ENCODE measurements at regions not wholly inside any gene's neighbourhood (a gene's known extent, or its start where the extent isn't known, plus 50 kb on each side); places are given as distances from the start of the nearest gene placed in this dataset.

DNA sequence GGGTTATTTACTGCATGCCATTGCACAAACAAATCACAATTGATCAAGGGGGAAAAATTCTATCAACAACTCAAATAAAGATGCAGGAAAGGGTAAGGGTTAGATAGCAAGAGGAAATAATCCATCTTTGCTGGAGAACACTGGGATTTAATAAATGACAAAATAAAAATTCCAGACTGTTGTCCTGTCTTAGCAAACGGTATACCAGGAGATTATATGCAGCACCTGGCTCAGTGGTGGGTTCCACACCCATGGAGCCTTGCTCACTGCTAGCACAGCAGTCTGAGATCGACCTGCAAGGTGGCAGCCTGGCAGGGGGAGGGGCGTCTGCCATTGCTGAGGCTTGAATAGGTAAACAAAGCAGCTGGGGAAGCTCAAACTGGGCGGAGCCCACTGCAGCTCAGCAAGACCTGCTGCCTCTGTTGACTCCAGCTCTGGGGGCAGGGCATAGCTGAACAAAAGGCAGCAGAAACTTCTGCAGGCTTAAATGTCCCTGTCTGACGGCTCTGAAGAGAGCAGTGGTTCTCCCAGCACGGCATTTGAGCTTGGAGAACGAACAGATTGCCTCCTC is 296.5 kb upstream of the THSD7B start:
- DNase-seq (ENCODE audit: low read depth in 2 of 2), result no peak

DNA sequence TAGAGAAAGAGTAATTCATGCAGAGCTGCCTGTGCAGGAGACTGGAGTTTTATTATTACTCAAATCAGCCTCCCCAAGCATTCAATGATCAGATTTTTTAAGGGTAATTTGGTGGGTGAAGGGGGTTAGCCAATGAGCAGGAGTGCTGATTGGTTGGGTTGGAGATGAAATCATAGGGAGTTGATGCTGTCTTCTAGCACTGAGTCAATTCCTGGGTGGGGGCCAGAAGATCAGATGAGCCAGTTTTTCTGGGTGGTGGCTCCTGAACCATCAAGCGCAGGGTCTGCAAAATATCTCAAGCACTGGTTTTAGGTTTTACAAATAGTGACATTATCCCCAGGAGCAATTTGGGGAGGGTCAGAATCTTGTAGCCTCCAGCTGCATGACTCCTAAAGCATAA is 312.8 kb upstream of the THSD7B start:
- no peak for DNase-seq (ENCODE audit: low read depth in 2 of 2)

DNA sequence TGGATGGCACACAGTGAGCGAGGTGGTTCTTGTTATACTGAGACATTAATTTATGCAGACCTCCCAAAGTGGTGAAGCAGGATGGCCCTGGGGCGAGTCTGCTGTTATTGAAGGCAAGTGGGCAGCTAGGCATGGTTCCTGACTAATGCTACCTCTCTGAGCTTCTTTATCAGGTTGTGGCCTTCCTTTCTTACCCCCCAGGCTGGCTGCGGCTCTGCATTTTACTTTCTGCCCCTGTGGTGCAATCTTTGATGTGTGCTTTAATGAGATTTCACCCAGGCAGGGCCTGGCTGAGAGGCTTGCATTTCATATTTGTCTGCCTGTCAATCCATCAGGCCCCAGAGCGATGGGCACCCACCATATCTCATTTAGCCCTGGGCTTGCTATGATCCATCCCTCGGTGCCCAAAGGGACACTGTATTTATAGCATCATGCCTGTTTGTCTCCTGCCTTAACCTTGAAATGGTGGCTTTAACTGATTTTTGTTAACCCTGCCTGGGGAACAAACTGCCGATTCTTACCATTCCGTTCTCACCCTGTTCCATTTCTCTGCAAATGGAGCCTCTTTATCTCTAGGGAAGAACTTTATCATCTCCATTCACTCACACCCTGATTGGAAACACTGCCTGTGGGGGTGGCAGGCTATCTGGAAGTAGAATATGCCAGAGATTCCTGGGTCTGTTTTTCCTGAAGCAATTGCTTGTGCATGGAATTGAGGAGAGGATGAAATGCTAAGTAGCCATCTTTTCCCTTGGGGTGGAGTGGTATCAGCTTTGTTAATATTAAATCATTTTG is 316.2 kb upstream of the THSD7B start:
- no peak for DNase-seq (ENCODE audit: low read depth in 2 of 2)

DNA sequence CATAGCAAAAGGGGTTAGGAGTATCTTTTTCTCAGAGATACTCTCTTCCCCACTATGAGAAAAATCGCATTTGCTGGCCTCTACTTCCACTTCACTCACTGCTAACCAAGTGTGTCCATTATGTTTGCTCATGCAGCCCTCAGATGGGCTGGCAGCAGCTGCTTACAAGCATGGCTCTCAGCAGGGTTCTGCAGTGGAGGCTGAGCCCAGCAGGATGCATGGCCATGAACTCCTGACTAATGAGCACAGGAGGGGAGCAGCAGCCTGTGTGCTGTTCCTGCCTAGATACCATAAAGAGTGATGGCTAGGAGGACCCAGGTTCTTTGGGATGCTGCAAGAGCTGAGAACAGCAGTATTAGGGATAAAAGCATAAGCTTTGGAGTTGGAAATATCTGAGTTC is 316.9 kb upstream of the THSD7B start:
- DNase-seq (ENCODE audit: low read depth in 2 of 2), result no peak

DNA sequence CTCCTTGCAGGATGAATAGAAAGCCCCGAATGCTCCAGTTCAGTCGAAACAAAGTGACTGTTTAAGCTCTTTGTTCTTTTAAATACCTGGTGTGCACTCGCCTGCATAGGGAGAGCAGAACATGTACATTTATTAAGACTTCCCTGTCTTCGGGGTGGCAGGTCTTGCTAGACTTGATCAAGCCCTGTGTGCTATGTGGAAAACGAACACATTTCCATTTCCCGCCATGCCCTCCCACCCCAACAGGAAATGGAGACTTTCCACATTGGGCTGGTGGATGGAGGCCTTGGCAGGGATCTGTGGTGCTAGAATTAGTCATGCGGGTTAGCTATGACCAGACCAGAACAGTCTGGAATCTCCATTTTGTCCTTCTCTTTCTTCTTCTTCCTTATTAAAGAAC is 321.0 kb upstream of the THSD7B start:
- no peak for DNase-seq (ENCODE audit: low read depth in 2 of 2)

DNA sequence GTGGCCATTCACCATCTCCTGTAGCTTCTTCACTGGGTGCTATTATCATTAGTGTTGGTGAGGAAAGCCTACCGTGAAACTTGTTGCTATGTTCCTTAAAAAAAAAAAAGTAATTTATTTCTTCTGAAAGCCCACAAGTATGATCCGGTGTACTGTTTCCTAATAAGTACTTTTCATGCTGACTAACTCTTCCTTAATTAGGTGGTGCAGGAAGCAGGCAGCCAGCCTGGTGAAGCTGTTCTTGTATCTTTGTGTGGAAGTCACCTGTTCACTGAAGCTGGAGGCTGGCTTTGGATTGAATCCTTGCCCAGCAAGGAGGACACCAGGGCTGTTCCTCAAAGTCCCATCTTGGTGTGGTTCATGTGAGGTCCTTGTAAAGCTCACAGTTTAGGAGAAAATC is 321.7 kb upstream of the THSD7B start:
- no peak for DNase-seq (ENCODE audit: low read depth in 2 of 2)

DNA sequence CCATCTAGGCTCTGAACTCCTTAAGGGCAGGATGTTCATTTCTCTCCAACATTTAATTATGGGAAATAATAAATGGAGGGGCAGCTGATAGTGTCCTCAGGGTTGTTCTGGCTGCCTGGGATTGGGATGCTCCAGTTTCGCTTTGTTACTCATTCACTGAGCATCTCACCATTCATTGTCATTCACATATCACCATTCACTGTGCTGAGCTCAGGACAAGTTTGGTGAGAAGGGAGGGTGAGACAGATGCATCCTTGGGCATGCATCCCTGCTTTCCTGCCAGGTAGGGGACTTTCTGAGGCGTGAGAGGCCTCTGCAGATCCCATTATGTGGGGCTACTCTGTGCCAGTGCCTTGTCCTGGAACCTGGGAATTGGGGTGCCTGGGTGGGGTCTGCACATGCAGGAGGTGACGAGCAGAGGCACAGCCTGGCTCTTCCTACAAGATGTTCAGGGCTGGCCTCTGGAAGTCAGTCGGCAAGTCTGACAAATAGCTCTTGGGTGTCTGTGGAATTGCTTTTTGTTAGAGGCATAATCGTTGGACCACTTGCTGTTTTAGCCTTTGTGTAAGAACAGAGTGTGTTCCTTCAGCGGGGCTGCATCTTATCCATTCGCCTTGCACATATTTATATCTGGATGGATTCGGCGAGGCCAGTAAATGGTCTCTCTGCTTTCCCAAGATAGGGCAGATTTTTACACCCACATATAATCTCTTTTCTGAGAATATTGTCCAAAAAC is 323.2 kb upstream of the THSD7B start:
- no peak for DNase-seq (ENCODE audit: low read depth in 2 of 2)

DNA sequence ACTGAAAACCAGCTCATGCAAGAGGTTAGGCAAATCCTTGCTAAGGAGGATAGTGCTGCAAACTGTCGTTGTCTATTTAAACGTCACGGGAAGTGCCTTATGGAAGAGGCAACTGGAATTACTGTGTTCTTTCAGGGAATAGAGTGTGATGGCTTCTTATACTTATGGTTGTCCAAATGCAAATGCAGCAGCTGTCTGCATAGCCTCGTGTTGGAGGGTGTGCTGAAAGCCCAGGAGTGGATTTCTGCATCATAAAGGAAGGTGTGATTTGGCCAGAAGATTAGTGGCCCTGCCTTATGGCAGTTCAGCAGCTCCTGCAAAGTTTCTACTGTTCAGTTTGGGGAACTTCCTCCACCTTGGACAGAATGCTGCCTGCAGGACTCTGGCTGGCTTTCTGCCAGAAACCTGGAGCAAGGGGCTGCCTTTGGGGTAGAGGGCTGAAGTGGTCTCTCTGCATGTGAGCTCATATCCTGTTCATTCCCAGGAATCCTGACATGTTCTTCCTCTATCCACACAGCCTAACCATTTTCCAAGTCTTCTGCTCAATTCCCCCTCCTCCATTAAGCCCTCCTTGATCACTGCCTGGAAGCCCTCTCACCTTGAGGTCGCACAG is 321.2 kb upstream of the CXCR4 start:
- DNase-seq (ENCODE audit: low read depth in 2 of 2), result no peak

DNA sequence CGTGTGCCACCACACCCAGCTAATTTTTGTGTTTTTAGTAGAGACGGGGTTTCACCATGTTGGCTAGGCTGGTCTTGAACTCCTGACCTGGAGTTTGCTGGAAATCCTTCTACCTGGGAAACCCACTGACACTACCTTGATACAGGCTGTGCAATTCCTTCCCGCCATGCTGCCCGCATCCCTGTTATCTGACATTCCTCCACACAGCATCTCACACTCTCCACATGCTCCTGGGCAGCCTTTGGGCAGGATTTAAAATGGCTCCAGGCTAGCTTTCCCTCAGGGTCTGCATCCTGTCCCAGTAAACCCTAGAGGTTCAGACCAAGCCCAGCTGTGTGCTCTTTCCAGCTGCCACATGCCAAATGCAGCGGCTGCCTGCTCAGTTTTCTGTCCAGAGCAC is 319.5 kb upstream of the CXCR4 start:
- no peak for DNase-seq (ENCODE audit: low read depth in 2 of 2)

DNA sequence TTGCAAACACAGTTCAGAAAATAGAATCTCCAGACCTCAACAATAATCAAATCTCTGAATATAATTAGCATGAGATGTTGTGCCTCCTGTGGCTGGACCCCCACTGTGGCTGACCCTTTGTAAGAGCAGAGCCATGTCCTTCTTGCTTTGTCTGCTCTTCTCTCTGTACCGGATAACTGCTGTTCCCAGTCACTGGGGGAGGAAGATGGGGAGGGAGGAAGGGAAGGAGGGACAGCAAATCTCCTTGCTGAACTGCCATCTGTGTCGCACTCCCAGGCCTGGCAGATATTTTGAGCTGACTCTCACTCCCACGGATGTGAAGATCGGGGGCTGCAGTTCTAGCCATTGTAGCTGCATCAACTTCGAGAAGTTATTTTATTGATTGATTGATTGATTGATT is 319.0 kb upstream of the CXCR4 start:
- DNase-seq (ENCODE audit: low read depth in 2 of 2), result no peak

DNA sequence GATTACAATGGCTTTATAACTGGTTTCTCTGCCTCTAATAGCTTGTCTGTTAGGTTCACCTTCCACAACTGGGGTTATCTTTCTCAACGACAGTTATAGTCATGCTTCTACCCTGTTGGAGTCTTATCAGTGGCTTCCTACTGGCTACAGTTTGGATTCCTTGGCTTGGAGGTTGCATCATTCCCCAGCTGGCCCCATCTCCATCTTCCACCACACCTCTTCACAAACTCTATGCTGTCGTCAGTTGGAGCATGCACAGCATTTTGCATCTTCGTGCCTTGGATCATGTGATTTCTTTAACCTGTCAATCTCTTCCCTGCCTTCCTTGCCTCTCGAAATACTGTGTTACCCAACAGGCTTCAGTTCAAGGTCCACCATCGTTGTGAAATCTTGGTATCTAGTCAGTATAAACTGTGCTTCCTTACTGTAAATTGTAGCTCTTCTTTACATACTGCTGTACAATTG is 316.3 kb upstream of the CXCR4 start:
- DNase-seq (ENCODE audit: low read depth in 2 of 2), result no peak

DNA sequence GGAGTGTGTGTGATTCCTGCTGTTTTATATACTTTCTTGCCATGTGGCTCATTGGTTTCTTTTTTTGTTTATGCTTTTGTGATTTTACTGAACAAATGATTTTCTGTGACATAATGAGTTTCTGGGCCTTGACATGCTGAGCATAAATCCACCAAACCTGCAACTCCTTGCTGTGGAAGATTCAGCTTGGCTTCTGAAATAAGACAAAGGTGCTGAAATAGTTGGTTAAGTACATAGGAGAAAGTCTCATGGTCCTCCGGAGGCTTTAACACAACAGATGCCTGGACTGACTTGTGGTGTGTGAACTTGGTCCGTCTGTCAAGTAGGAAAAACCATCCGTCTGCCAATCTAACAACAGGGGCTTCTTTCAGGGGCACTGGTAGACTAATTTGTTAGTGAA is 315.3 kb upstream of the CXCR4 start:
- DNase-seq (ENCODE audit: low read depth in 2 of 2), result no peak

DNA sequence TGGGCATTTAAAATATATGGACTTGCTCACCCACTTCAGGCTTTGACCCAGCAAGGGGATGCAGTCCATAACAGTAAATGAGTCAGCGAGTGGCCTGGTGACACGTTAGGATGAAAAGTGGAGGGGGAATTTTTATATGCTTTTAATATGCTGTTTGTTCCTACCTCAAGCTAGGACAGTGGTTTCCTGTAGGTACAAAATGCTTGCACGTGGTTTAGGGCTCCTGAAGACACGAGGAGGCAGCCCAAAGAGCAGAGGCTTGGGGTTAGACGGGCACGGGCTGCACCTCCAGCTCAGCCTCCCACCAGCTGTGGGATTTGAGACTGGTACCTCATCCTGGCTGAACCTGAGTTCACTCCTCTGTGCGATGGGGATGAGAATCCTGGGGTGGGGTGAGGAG is 306.2 kb upstream of the CXCR4 start:
- no peak for DNase-seq (ENCODE audit: low read depth in 2 of 2)

DNA sequence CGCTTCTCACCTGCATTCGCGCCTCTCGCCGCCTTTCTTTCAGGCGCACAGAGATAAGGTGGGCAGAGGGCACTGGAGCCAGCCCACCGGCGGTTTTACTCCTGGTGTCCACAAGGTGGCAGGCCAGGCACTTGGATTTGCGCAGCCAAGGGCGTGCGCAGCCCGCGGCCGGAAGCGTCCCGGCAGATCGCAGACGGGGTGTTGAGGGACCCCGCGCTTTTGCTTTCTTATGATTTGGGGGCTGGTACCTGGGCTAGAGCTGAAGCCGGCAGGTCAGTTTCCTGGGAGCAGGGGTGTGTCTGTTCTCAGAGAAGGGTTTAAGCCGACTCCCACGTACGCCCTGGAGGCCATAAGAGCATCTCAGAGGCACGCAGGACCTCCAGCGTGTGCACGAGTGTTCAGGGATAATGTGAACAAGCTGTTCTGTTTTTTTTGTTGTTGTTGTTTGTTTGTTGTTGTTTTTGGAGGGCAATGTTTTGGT is 305.6 kb upstream of the CXCR4 start:
- DNase-seq (ENCODE audit: low read depth in 2 of 2), result peak; percentile 53 to 65

DNA sequence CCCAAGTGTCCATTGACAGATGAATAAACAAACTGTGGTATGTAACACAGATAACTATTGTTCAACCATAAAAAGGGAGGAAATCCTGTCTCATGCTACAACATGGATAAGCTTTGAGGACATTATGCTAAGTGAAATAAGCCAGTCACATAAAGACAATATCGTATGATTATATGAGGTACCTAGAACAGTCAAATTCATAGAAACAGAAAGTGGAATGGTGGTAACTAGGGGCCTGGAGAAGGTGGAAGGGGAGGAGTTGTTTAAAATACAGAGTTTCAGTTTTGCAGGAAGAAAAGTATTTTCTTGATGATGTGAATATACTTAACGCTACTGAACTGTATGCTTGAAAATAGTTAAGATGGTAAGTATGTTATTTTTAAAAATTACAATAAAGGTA is 304.6 kb upstream of the CXCR4 start:
- DNase-seq (ENCODE audit: low read depth in 2 of 2), result no peak

DNA sequence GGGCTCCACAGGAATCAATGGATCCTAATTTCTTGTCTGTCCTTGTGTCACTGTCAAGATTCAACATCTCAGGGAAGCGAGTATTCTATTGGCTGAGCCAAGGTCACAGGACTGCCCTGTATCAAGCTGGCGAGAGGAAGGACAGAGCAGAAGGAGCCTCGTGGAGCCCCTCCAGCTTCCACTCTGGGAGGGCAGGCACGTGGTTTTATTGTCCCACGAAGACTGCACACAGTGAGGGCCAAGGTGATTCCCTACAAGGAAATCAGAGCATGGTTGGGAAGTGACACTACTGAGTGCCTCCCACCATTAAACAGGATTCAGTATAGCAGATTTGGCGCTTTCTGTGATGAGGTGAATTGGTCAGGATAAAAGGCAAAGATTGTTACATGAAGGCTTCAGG is 302.4 kb upstream of the CXCR4 start:
- DNase-seq (ENCODE audit: low read depth in 2 of 2), result no peak

DNA sequence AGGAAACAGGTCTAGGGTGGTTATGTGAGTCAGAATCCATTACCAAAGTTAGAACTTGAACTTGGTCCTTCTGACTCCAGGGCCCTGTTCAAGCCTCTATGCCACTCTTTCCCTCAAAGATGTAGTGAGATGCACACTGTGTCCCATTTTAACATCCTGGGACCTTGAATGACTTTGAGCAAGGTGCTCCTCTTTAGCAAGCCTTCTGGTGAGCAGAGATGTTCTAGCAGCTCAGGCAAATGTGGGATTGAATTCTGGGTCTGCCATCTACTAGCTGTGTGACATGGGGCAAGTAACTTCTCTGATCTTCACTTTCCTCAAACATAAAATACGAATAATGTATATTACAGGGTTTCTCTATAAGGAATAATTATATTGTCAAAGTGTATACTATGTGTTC is 294.0 kb upstream of the CXCR4 start:
- no peak for DNase-seq (ENCODE audit: low read depth in 2 of 2)

DNA sequence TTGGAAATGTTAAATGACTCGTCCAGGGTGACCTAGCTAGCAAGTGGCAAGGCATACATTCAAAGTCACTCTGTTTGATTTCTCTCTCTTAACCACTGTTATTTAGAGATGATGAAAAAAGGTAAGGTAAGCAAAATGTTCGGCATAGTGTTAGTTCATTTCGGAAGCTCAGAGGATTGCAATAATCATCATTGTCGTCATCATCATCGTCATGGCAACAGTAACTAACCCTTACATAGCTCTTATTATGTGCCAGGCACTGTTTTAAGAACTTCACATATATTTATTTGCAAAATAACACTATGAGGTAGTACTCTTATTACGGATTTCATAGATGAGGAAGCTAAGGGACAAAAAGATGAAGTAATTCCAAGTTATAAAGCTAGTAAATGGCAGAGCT is 292.7 kb upstream of the CXCR4 start:
- DNase-seq (ENCODE audit: low read depth in 2 of 2), result no peak

DNA sequence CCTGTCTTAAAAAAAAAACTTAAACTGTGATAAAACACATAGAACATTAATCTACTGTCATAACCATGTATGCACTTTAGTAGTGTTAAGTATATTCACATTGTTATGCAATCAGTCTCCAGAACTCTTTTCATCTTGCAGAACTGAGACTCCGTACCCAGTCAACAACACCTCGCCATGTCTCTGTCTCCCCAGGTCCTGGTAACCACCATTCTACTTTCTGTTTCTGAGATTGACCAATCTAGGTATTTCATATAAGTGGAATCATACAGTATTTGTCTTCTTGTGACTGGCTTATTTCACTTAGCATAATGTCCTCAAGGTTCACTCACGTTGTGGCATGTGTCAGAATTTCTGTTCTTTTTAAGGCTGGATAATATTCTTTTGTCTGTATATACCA is 290.8 kb upstream of the CXCR4 start:
- no peak for DNase-seq (ENCODE audit: low read depth in 2 of 2)

DNA sequence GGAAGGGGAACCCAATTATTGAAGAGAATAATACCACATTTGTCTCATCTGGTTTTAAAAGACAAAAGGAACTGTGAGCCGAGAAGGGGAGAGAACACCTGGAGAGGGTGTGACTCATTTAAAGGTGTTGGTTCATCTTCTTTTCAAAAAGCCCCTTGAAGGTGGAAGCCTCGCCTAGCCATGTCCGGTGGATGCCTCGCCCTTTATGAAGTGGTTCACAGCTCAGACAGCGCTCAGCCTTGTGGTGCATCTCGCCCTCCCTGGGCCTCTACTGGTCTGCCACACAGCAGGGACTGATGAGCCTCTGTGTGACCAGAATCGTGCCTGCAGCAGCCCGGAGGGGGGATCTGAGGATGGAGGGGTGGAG is 290.0 kb upstream of the CXCR4 start:
- DNase-seq (ENCODE audit: low read depth in 2 of 2), result no peak

DNA sequence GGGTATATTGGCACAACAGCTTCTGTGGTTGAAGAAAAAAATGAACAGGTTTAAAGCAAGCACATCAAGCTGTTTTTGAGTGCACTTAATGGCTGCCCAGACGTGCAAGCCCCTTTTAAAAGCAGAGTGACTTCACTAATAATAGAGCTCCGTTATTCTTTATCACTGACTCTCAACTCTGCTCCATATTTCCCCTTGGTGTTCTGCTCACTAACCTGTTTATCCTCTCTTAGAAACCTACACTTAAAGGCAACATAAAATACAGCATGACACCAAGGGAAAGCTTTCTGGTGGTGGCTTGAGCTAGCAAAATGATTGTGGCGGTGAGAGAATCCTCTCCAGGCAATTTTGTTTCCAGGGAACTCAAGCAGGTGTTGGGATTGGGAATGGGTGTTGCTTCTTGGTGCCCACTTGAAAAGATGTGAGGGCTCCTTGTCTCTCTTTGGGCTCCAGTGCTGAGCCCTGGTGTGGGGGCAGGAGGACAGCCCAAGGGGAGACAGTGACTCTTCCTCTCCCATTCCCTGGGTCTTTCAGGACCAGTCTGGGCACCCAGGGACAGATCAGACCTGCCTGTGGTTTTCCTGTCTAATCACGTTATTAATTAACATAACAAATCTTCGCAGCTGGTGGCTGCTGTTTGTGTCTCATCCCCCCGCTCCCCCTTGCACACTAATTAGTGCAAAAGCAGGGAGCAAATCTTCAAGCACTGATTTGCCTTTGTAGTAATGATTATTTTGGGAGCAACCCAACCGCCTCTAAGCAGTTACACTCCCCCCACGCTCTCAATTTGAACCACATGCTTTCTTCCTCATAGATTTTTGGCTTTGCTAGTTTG is 289.4 kb upstream of the CXCR4 start:
- no peak for DNase-seq (ENCODE audit: low read depth in 2 of 2)

DNA sequence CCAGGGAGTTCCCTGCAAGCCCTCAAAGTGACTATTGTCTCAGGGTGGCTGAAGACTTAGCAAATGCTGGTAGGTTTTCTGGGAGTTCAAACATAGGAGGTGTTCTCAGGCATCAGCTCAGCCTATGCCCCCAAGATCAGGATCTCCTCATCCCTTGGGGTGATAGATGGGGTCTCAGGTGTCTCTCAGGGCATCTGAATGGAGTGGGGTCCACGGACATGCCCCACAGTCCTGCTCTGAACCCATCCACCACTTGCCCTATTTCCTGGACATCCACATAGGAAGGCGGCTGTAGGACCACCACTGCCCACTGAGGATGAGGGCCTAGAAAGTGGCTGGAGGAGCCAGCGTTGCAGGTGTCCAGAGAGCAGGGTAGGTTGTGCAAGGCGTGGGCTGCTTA is 287.0 kb upstream of the CXCR4 start:
- DNase-seq (ENCODE audit: low read depth in 2 of 2), result no peak

All from stimulated activated CD8-positive, alpha-beta memory T cell treated with anti-CD3 and anti-CD28 coated beads, Interleukin-2, amount 100 ng/mL, for 1 hour (primary cell).